HG03064 (cell line): ENCODE measurements at regions not wholly inside any gene's neighbourhood (a gene's known extent, or its start where the extent isn't known, plus 50 kb on each side); places are given as distances from the start of the nearest gene placed in this dataset.
"Not testable (repeated sequence)": the region's sequence is repeated elsewhere in the genome, so short reads cannot be mapped to it uniquely, and the experiment has no call there.

ENCODE experiments used
- ATAC-seq: cut with Tn5 transposase; IDR thresholded peaks from one replicate; pipeline ENCODE4 v1.9.1; 2021; ENCODE audit warnings: low read depth; ENCODE audit not compliant: unreplicated experiment

DNA sequence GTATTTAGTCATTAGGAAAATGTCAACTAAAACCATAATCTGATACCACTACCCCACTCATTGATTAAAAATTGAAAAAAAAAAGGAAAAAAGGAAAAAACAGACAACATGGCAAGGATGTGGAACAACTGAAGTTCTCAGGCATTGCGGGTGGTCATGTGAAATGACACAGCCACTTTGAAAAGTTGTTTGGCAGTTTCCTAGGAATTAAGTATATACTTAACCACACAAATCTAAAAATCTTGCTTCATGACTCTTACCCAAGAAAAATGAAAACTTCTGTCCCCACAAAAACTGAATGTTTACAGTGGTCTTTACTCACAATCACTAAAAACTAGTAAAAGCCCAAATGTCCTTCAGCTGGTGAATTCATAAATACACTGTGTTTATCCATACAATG is 254.5 kb downstream of the AHR start:
- no peak for ATAC-seq

DNA sequence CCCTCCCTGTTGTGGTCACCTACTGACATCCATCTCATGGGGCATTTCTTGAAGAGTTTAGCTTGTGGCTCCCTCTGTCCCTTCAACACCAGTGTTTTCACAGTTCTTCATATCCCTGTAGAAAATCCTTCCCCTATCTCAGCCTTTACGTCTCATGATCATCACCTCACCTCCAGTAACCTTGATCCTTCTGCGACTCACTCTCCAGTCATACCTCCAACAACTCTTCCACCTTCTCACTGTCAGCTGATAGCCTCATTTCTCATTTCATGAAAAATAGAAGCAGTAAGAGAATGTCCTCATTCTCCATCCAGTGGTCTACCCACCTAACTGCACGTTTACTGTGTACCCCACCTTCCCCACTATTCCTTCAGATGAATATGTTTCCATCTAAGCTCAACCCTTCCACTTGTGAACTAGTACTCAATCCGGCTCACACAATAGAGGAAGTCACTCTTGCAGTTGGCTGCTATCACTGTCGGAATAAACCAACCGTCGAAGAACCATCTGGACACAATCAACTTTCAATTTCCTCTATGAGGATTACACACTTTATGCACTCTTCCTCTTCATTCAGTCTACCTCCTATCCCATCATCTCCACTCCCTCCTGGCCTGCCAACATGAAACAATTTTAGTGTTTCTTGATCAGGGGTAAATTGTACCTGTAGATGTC is 256.0 kb downstream of the AHR start:
- no peak for ATAC-seq

DNA sequence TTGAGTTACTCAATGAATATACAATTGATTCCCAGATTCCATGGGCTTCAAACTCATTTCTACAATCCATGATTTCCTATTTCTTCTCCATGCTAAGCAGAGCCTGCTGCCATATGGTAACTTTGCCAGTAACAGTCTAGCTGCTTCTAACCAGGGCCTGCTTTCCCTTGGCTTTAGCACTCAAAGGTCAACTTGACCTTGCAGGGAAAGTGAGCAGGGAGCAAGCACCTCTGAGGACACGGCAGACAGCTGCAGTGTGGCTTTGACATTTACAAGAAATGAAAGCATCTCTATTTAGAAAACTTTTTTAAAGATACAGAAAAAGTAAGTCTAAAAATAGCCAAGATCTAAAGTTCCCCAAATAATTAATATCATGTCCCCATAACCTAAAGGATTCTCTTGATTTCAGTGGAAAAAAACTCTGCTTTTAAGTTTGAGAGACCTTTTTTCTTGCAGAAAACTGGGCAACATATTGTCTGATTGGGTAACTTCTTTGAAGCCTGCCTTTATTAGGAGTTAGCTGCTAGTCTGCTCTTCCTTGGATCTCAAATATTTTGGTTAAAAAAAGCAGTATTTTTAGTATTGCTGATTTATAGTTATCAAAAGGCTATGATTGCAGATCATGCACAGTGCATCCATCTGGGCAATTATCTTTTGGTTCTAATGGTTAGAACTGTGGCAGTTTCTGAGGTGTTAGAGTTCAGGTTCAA is 257.9 kb downstream of the AHR start:
- no peak for ATAC-seq

DNA sequence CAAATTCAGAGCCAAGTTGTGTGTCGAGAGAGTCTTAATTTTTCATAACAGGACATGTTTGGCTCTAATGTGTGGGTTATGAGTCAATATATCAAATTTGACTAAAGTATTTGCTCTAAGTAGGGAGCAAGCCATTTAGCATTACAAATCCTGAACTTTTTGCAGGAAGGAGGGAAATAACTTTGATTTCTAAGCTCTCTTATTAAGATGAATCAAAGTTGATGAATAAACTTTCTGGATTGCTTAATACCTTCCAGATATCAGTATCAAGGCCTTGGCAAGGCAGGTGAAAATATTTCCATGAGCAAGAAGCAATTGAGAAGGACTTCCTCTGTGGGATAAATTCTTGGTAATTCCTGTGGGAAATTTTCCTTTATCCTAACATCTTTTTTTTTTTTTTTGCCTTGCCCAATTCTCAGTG is 258.8 kb downstream of the AHR start:
- no peak for ATAC-seq

DNA sequence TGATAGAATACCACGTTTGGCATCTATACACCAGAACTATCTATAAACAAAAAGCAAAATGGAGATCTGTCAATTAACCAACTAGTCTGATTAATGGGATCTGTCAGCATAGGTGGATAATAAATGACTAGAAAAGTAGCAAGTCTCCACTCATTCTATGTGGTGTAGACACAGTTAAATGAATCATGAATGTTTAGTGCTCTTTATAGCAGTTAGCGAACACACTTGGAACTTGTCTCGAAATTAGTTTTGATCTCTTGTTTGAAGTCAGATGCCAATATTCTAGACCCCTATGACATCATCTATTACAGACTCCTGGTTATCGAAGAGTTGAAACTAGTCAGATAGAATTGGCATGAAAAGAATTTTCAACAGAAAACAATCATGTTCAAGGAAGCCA is 259.7 kb downstream of the AHR start:
- no peak for ATAC-seq

DNA sequence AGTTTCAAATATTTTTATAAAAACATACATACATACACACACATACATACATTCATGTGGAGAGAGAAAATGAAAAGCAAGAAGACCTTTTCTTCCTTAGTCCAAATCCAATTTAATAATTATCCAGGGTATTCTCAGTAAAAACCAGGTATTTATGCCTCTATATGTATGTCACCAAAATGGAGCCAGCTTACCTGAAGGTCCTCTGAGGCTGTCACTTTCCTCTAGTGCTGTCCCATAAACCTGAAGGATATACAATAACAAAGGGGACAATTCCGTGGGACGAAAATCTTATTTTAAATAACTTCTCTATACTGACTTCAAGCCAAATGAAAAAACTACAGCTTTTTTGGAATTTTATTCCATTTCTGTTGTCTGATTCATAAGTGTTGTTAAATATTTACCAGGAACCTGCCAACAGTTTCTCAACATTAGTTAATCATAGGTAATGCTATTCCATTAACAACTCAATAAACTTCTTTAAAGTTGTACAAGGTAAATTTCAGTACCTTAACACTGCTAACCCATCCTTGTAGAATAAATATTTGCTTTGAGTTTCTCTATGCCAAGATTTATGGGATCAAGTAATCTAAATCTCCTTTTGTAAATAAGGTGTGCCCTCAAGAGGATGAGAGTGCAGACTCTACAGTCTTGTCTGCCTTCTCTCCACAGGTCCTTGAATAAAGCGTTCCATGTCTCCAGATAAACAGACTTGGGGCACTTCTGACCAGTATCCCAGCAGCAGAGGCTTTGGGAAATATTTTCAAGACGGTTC is 260.3 kb downstream of the AHR start:
- ATAC-seq, result no peak

DNA sequence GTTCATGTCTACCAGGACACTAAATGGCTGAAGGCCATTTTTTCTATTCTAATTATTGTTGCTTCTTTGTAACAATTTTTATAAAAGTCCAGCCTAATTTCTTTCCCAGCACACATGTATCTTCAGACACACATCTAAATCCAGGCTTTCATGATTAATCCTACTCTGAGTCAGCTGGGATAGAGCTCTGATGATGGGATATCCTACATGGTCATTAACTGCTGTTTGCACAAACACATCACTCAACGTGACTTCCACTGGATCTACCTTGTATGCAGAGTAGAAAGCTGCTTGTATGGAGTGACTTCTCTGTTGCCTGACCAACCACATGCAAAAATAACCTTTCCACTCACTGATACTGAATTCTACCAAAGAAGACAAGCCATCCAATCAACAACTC is 260.9 kb downstream of the AHR start:
- no peak for ATAC-seq

DNA sequence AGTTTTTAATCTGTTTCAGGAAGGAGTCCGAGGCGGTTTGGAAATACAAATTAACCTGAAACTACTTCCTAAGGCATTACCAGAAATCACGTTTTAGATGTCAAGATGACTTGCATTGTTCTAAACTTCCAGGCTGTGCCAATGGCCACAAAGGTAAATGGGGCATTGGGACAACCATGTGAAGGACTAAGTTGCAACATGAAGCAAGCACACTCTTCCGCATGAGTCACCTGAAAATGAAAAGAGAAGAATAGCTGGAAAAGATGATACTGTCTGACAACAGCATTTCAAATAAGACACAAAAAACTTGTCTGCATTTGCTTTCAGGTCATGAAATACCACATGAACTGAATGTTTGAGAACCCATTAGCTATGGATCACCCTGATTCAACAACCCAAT is 262.1 kb downstream of the AHR start:
- ATAC-seq, result no peak

DNA sequence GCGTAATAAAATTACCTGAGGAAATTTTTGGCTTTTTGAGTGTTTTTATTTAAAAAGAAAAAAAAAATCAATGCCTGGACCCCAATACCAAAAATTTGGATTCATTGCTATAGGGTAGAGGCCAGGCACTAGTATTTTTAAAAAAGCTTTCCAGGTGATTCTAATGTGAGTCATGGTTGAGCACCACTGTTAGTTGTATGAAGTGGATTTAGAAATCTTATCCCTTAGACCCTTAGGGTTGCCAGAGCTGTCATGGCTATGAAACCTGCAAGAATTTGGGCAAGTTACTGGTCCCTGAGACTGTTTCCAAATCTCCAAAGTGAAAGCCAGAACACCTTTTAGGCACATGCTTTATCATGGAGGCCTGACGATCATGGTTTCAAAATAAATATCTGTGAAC is 262.5 kb downstream of the AHR start:
- ATAC-seq, result no peak

DNA sequence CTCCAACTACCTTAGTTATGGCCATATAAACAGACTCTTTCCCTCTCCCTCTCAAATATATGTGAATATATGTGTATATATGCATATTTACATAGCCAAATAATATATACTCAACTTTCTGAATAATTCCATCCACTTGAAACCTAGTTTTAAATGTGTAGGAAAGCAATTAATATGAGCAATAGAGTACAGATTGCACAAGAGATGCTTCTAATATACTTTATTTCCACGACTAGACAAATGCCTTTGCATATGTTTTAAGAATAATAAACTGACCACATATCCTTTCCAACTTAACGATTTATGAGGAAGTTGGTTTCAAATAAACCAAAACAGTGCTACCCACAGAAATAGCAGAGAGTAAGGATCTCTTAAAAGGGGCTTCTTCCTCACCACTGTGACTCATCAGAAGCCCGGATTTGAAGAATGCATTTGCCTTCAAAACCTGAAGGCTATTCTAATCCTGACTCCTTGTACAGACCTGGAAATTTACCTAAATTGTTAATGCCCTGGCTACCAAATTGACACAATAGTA is 266.3 kb downstream of the AHR start:
- ATAC-seq, result no peak

DNA sequence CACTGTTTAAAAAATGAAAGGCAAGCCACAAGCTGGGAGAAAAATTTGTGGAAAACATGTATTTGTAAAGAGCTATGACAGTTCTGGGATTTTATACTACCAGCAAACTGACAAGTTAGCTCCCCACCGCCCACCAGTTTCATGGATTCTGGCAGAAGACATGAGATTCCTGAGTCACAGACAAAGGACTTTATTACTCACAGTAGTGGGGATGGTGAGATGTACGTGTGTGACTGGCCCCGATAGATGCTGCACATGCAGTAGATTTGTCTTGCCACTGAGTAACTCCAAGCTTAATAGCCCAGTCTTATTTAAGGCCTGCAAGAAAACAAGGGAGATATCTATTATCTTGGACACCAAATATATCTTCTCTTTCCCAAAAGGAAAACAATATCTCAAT is 281.7 kb downstream of the AHR start:
- no peak for ATAC-seq

DNA sequence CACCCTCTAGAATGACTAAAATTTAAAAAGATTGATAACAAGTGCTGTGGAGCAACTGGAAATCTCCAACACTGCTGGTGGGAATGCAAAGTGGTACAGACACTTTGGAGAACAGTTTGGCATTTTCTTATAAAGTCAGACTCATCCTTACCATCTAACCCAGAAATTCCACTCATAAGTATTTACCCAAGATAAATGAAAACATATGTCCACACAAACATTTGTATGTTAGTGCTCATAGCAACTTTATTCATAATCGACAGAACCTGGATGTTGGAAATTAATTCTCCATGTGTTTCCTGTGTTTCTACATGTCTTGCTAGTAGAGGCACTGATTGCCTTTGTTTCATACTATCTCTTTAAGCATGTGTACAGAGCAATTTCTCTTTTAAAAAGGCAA is 282.4 kb downstream of the AHR start:
- no peak for ATAC-seq

DNA sequence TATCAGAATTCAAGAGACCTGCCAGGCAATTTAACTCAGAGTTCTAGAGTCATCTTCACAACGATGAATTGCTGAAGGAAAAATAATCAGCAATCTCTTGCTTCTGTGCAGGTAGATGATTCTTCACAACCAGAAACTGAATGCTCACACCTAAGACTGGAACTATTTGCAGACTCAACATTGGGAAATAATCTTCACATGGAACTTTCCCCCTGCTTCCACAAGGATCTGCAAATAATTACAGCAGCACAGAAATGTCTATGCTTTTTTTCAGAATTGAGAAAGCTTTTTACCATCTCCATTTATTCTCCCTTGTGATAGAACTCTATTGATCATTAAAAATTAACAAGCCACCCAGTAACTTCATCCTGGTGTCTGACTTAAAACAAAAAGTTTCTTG is 282.8 kb downstream of the AHR start:
- ATAC-seq, result no peak

DNA sequence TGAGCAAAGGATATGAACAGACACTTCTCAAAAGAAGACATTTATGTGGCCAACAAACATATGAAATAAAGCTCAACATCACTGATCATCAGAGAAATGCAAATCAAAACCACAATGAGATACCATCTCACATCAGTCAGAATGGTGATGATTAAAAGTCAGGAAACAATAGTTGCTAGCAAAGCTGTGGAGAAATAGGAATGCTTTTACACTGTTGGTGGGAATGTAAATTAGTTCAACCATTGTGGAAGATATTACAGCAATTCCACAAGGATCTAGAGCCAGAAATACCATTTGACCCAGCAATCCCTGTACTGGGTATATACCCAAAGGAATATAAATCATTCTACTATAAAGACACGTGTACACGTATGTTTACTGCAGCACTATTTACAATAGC is 284.2 kb downstream of the AHR start:
- ATAC-seq, result not testable (repeated sequence)

DNA sequence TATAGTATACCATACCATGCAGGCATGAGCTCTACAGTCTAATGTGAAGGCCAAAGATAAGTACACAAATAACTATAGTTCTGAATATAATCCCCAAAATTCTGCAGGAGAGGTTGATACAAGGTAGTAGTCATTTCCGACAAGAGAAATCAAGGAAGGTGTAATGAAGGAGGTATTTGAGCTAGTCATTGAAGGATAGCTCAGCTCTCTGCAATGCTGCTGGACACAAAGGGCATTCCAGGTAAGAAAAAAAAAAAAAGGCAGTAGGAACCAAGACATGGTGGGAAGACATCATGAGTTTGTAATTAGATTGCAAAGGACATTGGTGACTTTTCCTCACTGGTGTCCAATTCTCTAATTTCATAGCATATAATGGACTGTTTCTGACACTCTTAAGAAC is 285.3 kb downstream of the AHR start:
- ATAC-seq, result no peak

DNA sequence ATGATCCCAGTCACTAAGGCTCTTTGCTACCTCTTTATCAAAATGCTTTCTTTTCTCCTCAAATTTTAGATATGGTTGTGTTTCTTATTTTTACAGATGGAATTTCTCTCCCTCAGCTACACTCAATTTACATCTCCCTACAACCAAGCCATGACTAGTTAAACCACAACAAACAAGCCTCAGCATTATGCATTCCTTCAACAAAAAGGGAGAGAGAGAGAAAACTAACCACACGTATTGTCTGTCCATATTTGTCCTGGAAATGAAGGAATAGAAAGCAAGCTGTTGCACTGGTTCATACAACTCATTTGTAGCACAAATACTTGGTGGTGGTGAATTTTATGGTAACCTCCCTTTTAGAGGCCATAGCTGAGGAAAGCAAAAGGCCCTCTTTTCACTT is 286.4 kb downstream of the AHR start:
- no peak for ATAC-seq

DNA sequence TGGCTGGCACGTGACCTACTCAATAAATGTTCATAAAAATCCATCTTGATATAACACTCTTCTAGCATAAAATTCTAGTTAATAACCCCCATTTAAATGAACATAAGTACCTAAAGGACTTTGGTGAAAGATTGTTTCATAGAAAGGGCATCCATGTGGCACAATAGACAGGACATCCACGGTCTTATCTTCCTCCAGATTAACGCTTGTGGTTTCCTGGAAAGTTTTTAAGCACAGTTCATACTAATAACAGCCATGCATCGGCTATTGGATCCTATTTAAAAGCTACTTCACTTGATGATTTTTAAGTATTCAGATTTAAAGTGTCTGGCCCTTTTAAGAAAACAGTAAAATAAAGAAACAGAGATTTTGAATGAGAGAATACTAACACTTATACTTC is 288.3 kb downstream of the AHR start:
- ATAC-seq, result no peak

DNA sequence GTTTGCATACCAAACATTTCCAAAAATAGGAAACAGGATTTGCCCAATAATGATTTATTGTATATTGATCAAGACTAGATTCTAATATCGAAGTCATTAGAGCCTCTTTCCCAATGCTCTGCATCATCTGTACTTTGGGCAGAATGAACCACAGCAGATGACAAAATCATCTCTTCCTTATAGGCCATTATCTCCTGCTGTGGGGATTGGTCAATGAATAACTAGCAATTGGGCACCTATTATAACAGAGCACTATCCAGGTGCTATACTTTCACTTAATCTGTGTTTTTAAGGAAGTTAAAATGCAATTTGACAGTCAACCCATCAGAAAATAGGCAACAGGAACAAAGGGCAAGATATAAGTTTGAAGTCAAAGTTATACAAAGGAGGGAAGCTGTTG is 290.3 kb downstream of the AHR start:
- no peak for ATAC-seq

DNA sequence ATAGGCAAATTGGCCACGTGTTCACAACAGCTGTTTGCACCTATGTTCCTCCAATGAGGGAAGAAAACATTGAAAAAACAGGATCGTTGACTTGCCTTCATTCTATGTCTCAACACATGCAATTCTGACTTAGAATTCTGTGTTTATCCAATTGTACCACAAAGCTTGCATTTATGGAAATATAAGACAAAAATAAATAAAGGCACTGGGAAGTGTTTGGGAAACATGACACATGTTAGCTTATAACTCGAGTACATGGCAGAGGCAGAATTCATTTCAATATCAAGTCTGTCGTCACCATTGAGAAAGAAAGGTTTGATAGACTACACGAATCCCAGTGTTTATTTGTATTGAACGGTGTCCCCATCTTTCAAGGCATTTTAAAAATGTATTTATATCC is 291.2 kb downstream of the AHR start:
- no peak for ATAC-seq

DNA sequence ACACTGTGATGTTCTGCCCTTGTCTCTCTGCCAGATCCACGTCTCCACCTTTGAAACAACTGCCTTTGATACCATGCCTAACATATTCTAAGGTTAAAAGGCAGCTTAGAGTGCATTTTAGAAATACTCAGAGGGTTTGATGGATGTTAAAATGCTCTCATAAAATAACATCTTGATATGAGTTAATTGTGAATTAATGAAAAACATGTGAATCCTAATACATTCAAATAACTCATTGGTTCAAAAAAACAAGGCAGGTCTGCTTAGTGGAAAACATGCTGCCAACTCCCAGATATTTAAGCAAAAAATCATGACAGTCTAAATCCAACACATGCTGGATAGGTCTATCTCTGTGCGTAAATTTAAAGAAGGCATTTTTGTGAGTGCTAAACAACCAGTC is 291.8 kb downstream of the AHR start:
- ATAC-seq, result no peak

DNA sequence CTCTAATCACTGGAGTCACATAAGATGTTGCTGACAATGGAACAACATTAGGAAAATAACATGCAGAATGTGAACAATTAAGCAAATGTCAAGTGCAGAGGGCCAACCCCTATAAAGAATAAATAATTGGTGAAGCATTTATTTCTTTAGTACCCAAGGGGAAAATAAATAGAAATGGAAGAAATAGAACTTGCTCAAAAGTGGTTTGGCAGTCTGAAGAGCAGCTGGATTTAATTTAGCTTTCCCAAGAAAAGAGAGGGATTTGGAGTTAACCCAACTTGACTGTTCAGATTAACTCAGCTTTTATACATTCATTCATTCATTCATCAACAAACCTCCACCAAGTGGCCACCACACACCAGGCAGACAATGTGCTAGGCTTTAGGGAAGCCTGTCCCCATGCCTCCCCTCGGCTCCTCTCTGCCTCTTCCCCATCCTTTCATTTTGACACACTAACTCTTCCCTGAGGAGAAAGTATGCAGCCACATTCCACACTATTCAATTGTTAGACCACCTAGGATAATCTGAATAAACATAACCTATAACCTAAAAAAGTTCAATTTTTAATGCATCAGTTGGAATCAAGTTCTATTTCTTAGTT is 295.5 kb downstream of the AHR start:
- ATAC-seq, result no peak
